ENCODE measurements at regions not wholly inside any gene's neighbourhood (a gene's known extent, or its start where the extent isn't known, plus 50 kb on each side); places are given as distances from the start of the nearest gene placed in this dataset.

GRCh38 chr5:112616812-112617547, 120.7 kb upstream of the APC start:
- Histone ChIP-seq H3K4me2 (ENCODE audit: low read length) (no peak overlapping the region), H3K27me3 (ENCODE audit: control insufficient read depth, low read length) (0 out of 2 replicates have a peak, but pooled peaks cover 2% of the 10 kb centered on the region), H3K9me3 (ENCODE audit: control insufficient read depth, insufficient read depth, low read length) (no peaks in the 10 kb centered on the region), H3K9me2 (replicated peaks; ENCODE audit: control insufficient read depth, low read length) (no peaks in the 10 kb centered on the region), H3K27ac (ENCODE audit: low read depth, low read length) (no peak overlapping the region), H3F3A (ENCODE audit: control insufficient read depth, insufficient read depth) (no peaks in the 10 kb centered on the region), H3K36me3 (ENCODE audit: control insufficient read depth, low read length) (no peaks in the 10 kb centered on the region), H3K79me2 (ENCODE audit: control insufficient read depth, low read length) (no peaks in the 10 kb centered on the region), H4K20me1 (ENCODE audit: control insufficient read depth, insufficient read depth, low read depth, low read length) (no peaks in the 10 kb centered on the region), H3K4me3 (ENCODE audit: low read length) (no peak overlapping the region), H3K4me1 (ENCODE audit: control insufficient read depth, low read length) (no peaks in the 10 kb centered on the region)
- TF ChIP-seq, protein P1, sequence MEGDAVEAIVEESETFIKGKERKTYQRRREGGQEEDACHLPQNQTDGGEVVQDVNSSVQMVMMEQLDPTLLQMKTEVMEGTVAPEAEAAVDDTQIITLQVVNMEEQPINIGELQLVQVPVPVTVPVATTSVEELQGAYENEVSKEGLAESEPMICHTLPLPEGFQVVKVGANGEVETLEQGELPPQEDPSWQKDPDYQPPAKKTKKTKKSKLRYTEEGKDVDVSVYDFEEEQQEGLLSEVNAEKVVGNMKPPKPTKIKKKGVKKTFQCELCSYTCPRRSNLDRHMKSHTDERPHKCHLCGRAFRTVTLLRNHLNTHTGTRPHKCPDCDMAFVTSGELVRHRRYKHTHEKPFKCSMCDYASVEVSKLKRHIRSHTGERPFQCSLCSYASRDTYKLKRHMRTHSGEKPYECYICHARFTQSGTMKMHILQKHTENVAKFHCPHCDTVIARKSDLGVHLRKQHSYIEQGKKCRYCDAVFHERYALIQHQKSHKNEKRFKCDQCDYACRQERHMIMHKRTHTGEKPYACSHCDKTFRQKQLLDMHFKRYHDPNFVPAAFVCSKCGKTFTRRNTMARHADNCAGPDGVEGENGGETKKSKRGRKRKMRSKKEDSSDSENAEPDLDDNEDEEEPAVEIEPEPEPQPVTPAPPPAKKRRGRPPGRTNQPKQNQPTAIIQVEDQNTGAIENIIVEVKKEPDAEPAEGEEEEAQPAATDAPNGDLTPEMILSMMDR (IDR thresholded peaks at IDR 0.05; ENCODE audit: low read depth, low read length, poor library complexity, severe bottlenecking) = no peak
- no peak for TF ChIP-seq EZH2phosphoT487 (IDR thresholded peaks at IDR 0.05; ENCODE audit: borderline replicate concordance, low read length)

GRCh38 chr5:112625246-112625645, 112.4 kb upstream of the APC start:
- no peaks in the 10 kb centered on the region for H3K9me3 ChIP-seq (ENCODE audit: control insufficient read depth, insufficient read depth, low read length)
- no peaks in the 10 kb centered on the region for H3K9me2 ChIP-seq (replicated peaks; ENCODE audit: control insufficient read depth, low read length)
- no peak overlapping the region for H3K4me2 ChIP-seq (ENCODE audit: low read length)
- H3K4me1 ChIP-seq (ENCODE audit: control insufficient read depth, low read length) = no peaks in the 10 kb centered on the region
- no peak overlapping the region for H3K4me3 ChIP-seq (ENCODE audit: low read length)
- no peaks in the 10 kb centered on the region for H4K20me1 ChIP-seq (ENCODE audit: control insufficient read depth, insufficient read depth, low read depth, low read length)
- no peak for TF ChIP-seq EZH2phosphoT487 (IDR thresholded peaks at IDR 0.05; ENCODE audit: borderline replicate concordance, low read length)
- TF ChIP-seq, protein P1 (IDR thresholded peaks at IDR 0.05; ENCODE audit: low read depth, low read length, poor library complexity, severe bottlenecking) = no peak
- no peaks in the 10 kb centered on the region for H3F3A ChIP-seq (ENCODE audit: control insufficient read depth, insufficient read depth)
- H3K27ac ChIP-seq (ENCODE audit: low read depth, low read length) = no peak overlapping the region
- H3K27me3 ChIP-seq (ENCODE audit: control insufficient read depth, low read length) = peaks cover 23% of the 10 kb centered on the region
- H3K36me3 ChIP-seq (ENCODE audit: control insufficient read depth, low read length) = no peaks in the 10 kb centered on the region
- no peaks in the 10 kb centered on the region for H3K79me2 ChIP-seq (ENCODE audit: control insufficient read depth, low read length)

DNA sequence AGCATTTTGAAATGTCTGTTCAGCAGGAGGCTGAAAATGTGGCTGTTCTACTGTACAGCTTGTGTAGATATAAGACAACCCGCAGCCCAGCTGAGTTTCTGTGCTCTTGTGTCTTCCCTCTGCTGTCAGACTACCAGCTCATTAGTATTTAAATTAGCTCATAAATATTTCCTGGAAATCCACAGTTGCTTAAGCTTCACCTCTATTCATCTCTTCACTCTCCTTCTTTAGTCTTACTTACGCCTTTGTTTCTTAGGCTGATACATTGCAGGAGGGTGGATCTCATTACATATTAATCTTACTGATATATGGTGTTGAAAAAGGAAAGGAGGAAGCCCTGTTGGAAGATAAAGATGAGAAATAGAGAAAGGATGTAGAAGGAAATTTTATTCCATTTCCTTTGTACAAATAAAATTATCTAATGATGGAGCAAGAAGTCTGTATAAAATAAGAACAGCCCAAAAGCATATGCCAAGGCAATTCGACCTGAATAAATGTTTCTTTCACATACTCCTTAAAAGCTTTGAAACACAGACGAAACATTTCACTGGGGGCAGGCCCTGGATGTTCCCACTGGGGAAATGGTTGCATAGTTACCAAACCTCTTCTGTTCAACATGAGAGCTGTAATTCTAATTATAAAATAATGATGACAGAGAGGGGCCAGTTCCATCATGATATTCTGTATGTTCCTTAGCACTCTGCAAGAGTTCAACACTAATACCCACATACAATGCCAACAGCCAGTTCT, 111.8 kb upstream of the APC start:
- Histone ChIP-seq H3K4me3 (ENCODE audit: low read length) (no peak overlapping the region), H3K9me2 (replicated peaks; ENCODE audit: control insufficient read depth, low read length) (no peaks in the 10 kb centered on the region), H3K4me2 (ENCODE audit: low read length) (no peak overlapping the region), H3K36me3 (ENCODE audit: control insufficient read depth, low read length) (no peaks in the 10 kb centered on the region), H3K4me1 (ENCODE audit: control insufficient read depth, low read length) (no peaks in the 10 kb centered on the region), H4K20me1 (ENCODE audit: control insufficient read depth, insufficient read depth, low read depth, low read length) (no peaks in the 10 kb centered on the region), H3K9me3 (ENCODE audit: control insufficient read depth, insufficient read depth, low read length) (no peaks in the 10 kb centered on the region), H3F3A (ENCODE audit: control insufficient read depth, insufficient read depth) (no peaks in the 10 kb centered on the region), H3K27me3 (ENCODE audit: control insufficient read depth, low read length) (peaks cover 23% of the 10 kb centered on the region), H3K27ac (ENCODE audit: low read depth, low read length) (no peak overlapping the region), H3K79me2 (ENCODE audit: control insufficient read depth, low read length) (no peaks in the 10 kb centered on the region)
- TF ChIP-seq, protein P1 (IDR thresholded peaks at IDR 0.05; ENCODE audit: low read depth, low read length, poor library complexity, severe bottlenecking) = no peak
- no peak for TF ChIP-seq EZH2phosphoT487 (IDR thresholded peaks at IDR 0.05; ENCODE audit: borderline replicate concordance, low read length)
